Neural cell (in vitro differentiated cells): ENCODE measurements at regions not wholly inside any gene's neighbourhood (a gene's known extent, or its start where the extent isn't known, plus 50 kb on each side); places are given as distances from the start of the nearest gene placed in this dataset.

ENCODE experiments used
- H2AFZ ChIP-seq: fragments of 200-600, 300-800 bp; sonication (generic), shearing (Covaris generic); 2 replicates; pipeline ENCODE4 v1.6.0; 2014; ENCODE audit warnings: low read depth, mild to moderate bottlenecking, antibody characterized with exemption, low read length, moderate library complexity
- H3F3A ChIP-seq: fragments of 200-600 bp; shearing (Covaris generic); 2 replicates; pipeline ENCODE4 v1.6.1; 2016; ENCODE audit warnings: mild to moderate bottlenecking, moderate library complexity, mixed read lengths, antibody characterized with exemption, low read length; ENCODE audit not compliant: insufficient read depth, poor library complexity, severe bottlenecking
- H3K27ac ChIP-seq: fragments of 200-600, 300-800 bp; sonication (generic), shearing (Covaris generic); 2 replicates; pipeline ENCODE4 v1.5.1; 2014; ENCODE audit warnings: mild to moderate bottlenecking, low read length, moderate library complexity
- H3K27me3 ChIP-seq: fragments of 300-800, 200-600 bp; sonication (generic), shearing (Covaris generic); 2 replicates; pipeline ENCODE4 v1.6.0; 2014; ENCODE audit warnings: mild to moderate bottlenecking, low read depth, low read length, moderate library complexity; ENCODE audit not compliant: insufficient read depth
- H3K36me3 ChIP-seq: fragments of 300-800, 200-600 bp; sonication (generic), shearing (Covaris generic); 2 replicates; pipeline ENCODE4 v1.5.1; 2014; ENCODE audit warnings: mild to moderate bottlenecking, antibody characterized with exemption, low read length, moderate library complexity; ENCODE audit not compliant: insufficient read depth
- H3K4me2 ChIP-seq: fragments of 300-800, 200-600 bp; sonication (generic), shearing (Covaris generic); 2 replicates; pipeline ENCODE4 v1.6.0; 2014; ENCODE audit warnings: mild to moderate bottlenecking, low read length
- H3K4me3 ChIP-seq: fragments of 300-800, 200-600 bp; sonication (generic), shearing (Covaris generic); 2 replicates; pipeline ENCODE4 v1.5.1; 2014; ENCODE audit warnings: mild to moderate bottlenecking, low read length, moderate library complexity
- H3K79me2 ChIP-seq: fragments of 200-600 bp; shearing (Covaris generic); replicated peaks from 2 replicates; pipeline ENCODE4 v1.6.0; 2014; ENCODE audit warnings: mild to moderate bottlenecking, low read length, moderate library complexity; ENCODE audit not compliant: insufficient read depth
- H3K9ac ChIP-seq: fragments of 300-800, 200-600 bp; sonication (generic), shearing (Covaris generic); 2 replicates; pipeline ENCODE4 v1.6.1; 2016; ENCODE audit warnings: mild to moderate bottlenecking, low read length, mixed read lengths
- H3K9me2 ChIP-seq: fragments of 200-600 bp; shearing (Covaris generic); 2 replicates; pipeline ENCODE4 v1.6.1; 2016; ENCODE audit warnings: mild to moderate bottlenecking, low read length, mixed read lengths; ENCODE audit not compliant: insufficient read depth
- H3K9me3 ChIP-seq: fragments of 200-600, 300-800 bp; sonication (generic), shearing (Covaris generic); 2 replicates; pipeline ENCODE4 v1.6.1; 2016; ENCODE audit warnings: mild to moderate bottlenecking, mixed run types, low read length, moderate library complexity, mixed read lengths
- H4K20me1 ChIP-seq: fragments of 200-600 bp; shearing (Covaris generic); 2 replicates; pipeline ENCODE4 v1.6.1; 2016; ENCODE audit warnings: mild to moderate bottlenecking, mixed run types; ENCODE audit not compliant: insufficient read depth
- CTCF ChIP-seq: fragments of 450-650 bp; IDR thresholded peaks from 2 replicates; pipeline ENCODE4 v1.5.1; 2014; ENCODE audit warnings: antibody characterized with exemption, mild to moderate bottlenecking, moderate library complexity; ENCODE audit not compliant: poor library complexity, severe bottlenecking
- EP300 ChIP-seq: fragments of 450-650 bp; conservative IDR thresholded peaks from 2 replicates; pipeline ENCODE4 v1.6.1; 2014; ENCODE audit warnings: antibody characterized with exemption, mild to moderate bottlenecking, moderate library complexity; ENCODE audit not compliant: poor library complexity, severe bottlenecking
- EZH2 ChIP-seq: fragments of 200-600, 300-800 bp; shearing (Covaris generic), sonication (generic); IDR thresholded peaks from 2 replicates; pipeline ENCODE4 v1.6.1; 2014; ENCODE audit warnings: antibody characterized with exemption, low read length, borderline replicate concordance, mild to moderate bottlenecking; ENCODE audit not compliant: insufficient read depth, poor library complexity, severe bottlenecking
- POLR2AphosphoS5 ChIP-seq: IDR thresholded peaks from 2 replicates; pipeline ENCODE4 v1.6.1; 2012
- RAD21 ChIP-seq: fragments of 450-650 bp; conservative IDR thresholded peaks from 2 replicates; pipeline ENCODE4 v1.6.1; 2014; ENCODE audit warnings: antibody characterized with exemption, mild to moderate bottlenecking, moderate library complexity
- REST ChIP-seq: IDR thresholded peaks from 2 replicates; pipeline ENCODE4 v1.6.1; 2012; ENCODE audit warnings: borderline replicate concordance
- SMC3 ChIP-seq: fragments of 450-650 bp; conservative IDR thresholded peaks from 2 replicates; pipeline ENCODE4 v1.6.1; 2014; ENCODE audit warnings: antibody characterized with exemption, mild to moderate bottlenecking, moderate library complexity; ENCODE audit not compliant: poor library complexity
- TAF1 ChIP-seq: IDR thresholded peaks from 2 replicates; pipeline ENCODE4 v1.6.1; 2012; ENCODE audit warnings: low read depth

GRCh38 chr9:120183615-120184014 lies 396.4 kb downstream of the CDK5RAP2 start:
- no peaks in the 10 kb centered on the region for H3K9me2 ChIP-seq
- H3K9me3 ChIP-seq, result no peaks in the 10 kb centered on the region
- no peak overlapping the region for H3K4me3 ChIP-seq
- no peaks in the 10 kb centered on the region for H3K79me2 ChIP-seq
- no peak overlapping the region for H3K27ac ChIP-seq
- TF ChIP-seq EZH2 (no peak), SMC3 (no peak), TAF1 (no peak)
- no peaks in the 10 kb centered on the region for H3K27me3 ChIP-seq
- H3K36me3 ChIP-seq, result no peaks in the 10 kb centered on the region
- no peak overlapping the region for H3K9ac ChIP-seq
- no peaks in the 10 kb centered on the region for H4K20me1 ChIP-seq
- no peaks in the 10 kb centered on the region for H3F3A ChIP-seq
- H2AFZ ChIP-seq, result no peak overlapping the region
- H3K4me2 ChIP-seq, result no peak overlapping the region

GRCh38 chr9:120182011-120182410 lies 398.0 kb downstream of the CDK5RAP2 start:
- no peaks in the 10 kb centered on the region for H3F3A ChIP-seq
- H3K27ac ChIP-seq, result no peak overlapping the region

More at GRCh38 chr9:120182011-120182410, 398.0 kb downstream of the CDK5RAP2 start:
- Histone ChIP-seq H3K9ac (no peak overlapping the region), H3K4me3 (no peak overlapping the region), H3K79me2 (no peaks in the 10 kb centered on the region), H3K4me2 (no peak overlapping the region), H3K27me3 (no peaks in the 10 kb centered on the region), H3K9me2 (no peaks in the 10 kb centered on the region), H4K20me1 (no peaks in the 10 kb centered on the region), H2AFZ (no peak overlapping the region), H3K9me3 (no peaks in the 10 kb centered on the region), H3K36me3 (no peaks in the 10 kb centered on the region)
- TF ChIP-seq CTCF (no peak), TAF1 (no peak), RAD21 (no peak), REST (no peak), EZH2 (no peak), SMC3 (no peak), POLR2AphosphoS5 (no peak), EP300 (no peak)
